HG03378 (cell line): ENCODE measurements at regions not wholly inside any gene's neighbourhood (a gene's known extent, or its start where the extent isn't known, plus 50 kb on each side); places are given as distances from the start of the nearest gene placed in this dataset.

Experiments used
- ATAC-seq: cut with Tn5 transposase; IDR thresholded peaks from one replicate; pipeline ENCODE4 v1.9.1; 2021; ENCODE audit warnings: mild to moderate bottlenecking, moderate library complexity; ENCODE audit not compliant: unreplicated experiment

- no peak for ATAC-seq
Measured at GRCh38 chr20:12414446-12415274, 497.0 kb downstream of the BTBD3 start.

- no peak for ATAC-seq
Measured at GRCh38 chr20:12416281-12416680, 498.6 kb downstream of the BTBD3 start.

- ATAC-seq = no peak
Measured at GRCh38 chr20:12433724-12434123, 516.0 kb downstream of the BTBD3 start.

GRCh38 chr20:12434672-12435071, 517.0 kb downstream of the BTBD3 start:
- no peak for ATAC-seq

GRCh38 chr20:12435268-12435667, 517.6 kb downstream of the BTBD3 start:
- no peak for ATAC-seq

- no peak for ATAC-seq
Measured at GRCh38 chr20:12453711-12454110, 536.0 kb downstream of the BTBD3 start.

GRCh38 chr20:12455148-12455547, 537.5 kb downstream of the BTBD3 start:
- ATAC-seq = no peak

- ATAC-seq = no peak
Measured at GRCh38 chr20:12458241-12458640, 540.5 kb downstream of the BTBD3 start.

GRCh38 chr20:12464036-12464435, 544.7 kb upstream of the SPTLC3 start:
- ATAC-seq = no peak

GRCh38 chr20:12466915-12467314, 541.9 kb upstream of the SPTLC3 start:
- no peak for ATAC-seq

GRCh38 chr20:12467758-12468157, 541.0 kb upstream of the SPTLC3 start:
- no peak for ATAC-seq

- no peak for ATAC-seq
Measured at GRCh38 chr20:12482661-12483060, 526.1 kb upstream of the SPTLC3 start.

- no peak for ATAC-seq
Measured at GRCh38 chr20:12502443-12502842, 506.3 kb upstream of the SPTLC3 start.

- ATAC-seq = no peak
Measured at GRCh38 chr20:12504779-12505178, 504.0 kb upstream of the SPTLC3 start.

- no peak for ATAC-seq
Measured at GRCh38 chr20:12511499-12511898, 497.3 kb upstream of the SPTLC3 start.

- no peak for ATAC-seq
Measured at GRCh38 chr20:12512755-12513154, 496.0 kb upstream of the SPTLC3 start.

- ATAC-seq = no peak
Measured at GRCh38 chr20:12528104-12528503, 480.7 kb upstream of the SPTLC3 start.

GRCh38 chr20:12528591-12529041, 480.2 kb upstream of the SPTLC3 start:
- no peak for ATAC-seq

- no peak for ATAC-seq
Measured at GRCh38 chr20:12531626-12532025, 477.1 kb upstream of the SPTLC3 start.

- no peak for ATAC-seq
Measured at GRCh38 chr20:12535316-12535715, 473.5 kb upstream of the SPTLC3 start.

- ATAC-seq = no peak
Measured at GRCh38 chr20:12535770-12536169, 473.0 kb upstream of the SPTLC3 start.

GRCh38 chr20:12554426-12554825, 454.3 kb upstream of the SPTLC3 start:
- no peak for ATAC-seq

- ATAC-seq = no peak
Measured at GRCh38 chr20:12555369-12555768, 453.4 kb upstream of the SPTLC3 start.
